ENCODE measurements at regions not wholly inside any gene's neighbourhood (a gene's known extent, or its start where the extent isn't known, plus 50 kb on each side); places are given as distances from the start of the nearest gene placed in this dataset.
A peak's percentile ranks its signal among the peaks of the same experiment; 100 is the strongest.

- Histone ChIP-seq H3K9me3 (ENCODE audit: insufficient read depth in 2 of 2, low read depth in 1 of 2, low read length in 1 of 2) (no peaks in the 10 kb centered on the region), H3K4me1 (replicated peaks in 1 of 4; ENCODE audit: control insufficient read depth in 3 of 4, insufficient read depth in 4 of 4, low read length in 3 of 4) (peaks cover 4 to 15% (median 11%) of the 10 kb centered on the region in 4 experiments; a peak in 5 of 7 replicates), H3K9ac (replicated peaks in 1 of 4; ENCODE audit: extremely low read depth in 1 of 4, low read depth in 3 of 4, low read length in 3 of 4) (peak overlapping the region in 2 of 4 experiments; percentile 29 to 65; a peak in 2 of 7 replicates), H3K4me2 (ENCODE audit: insufficient read depth in 1 of 2, low read depth in 2 of 2, low read length in 2 of 2) (peak overlapping the region; percentile 73 to 79), H3K14ac (ENCODE audit: insufficient read length) (no peak overlapping the region), H2BK15ac (ENCODE audit: low read length) (no peak overlapping the region), H3K36me3 (ENCODE audit: control insufficient read depth in 2 of 4, insufficient read depth in 4 of 4, low read length in 3 of 4) (no peaks in the 10 kb centered on the region), H2BK12ac (ENCODE audit: low read depth, low read length) (peak overlapping the region; percentile 12; the same call in 1 of the 2 replicates), H2BK5ac (ENCODE audit: low read depth, low read length) (peak overlapping the region; percentile 10; the same call in 1 of the 2 replicates), H3K56ac (replicated peaks; ENCODE audit: insufficient read length, low read depth, low read length) (no peak overlapping the region), H3K23ac (ENCODE audit: insufficient read length) (no peak overlapping the region), H3K79me1 (ENCODE audit: low read depth, low read length) (no peaks in the 10 kb centered on the region), H3K18ac (ENCODE audit: extremely low read depth, low read length) (peak overlapping the region; percentile 5; the same call in 1 of the 2 replicates), H3K4me3 (ENCODE audit: extremely low read depth in 1 of 4, insufficient read depth in 2 of 4, low read depth in 3 of 4, low read length in 4 of 4) (peak overlapping the region; percentile 4 to 57 (median 36); a peak in 7 of 8 replicates), H2BK20ac (ENCODE audit: low read length) (0 out of 2 replicates have a peak overlapping the region, but pooled peaks have one; percentile 74), H4K8ac (ENCODE audit: extremely low read depth, insufficient read depth, low read length) (no peak overlapping the region), H3K27ac (ENCODE audit: low read depth, low read length) (peak overlapping the region; percentile 23; the same call in 1 of the 2 replicates), H4K91ac (replicated peaks; ENCODE audit: insufficient read length, low read length) (peak overlapping the region; percentile 26), H4K5ac (ENCODE audit: insufficient read length, low read depth, low read length) (no peak overlapping the region), H3K23me2 (ENCODE audit: low read depth, low read length) (peaks cover 5% of the 10 kb centered on the region; the same call in 1 of the 2 replicates), H4K20me1 (replicated peaks in 1 of 2; ENCODE audit: control insufficient read depth in 1 of 2, insufficient read depth in 2 of 2, low read length in 2 of 2) (no peaks in the 10 kb centered on the region), H2AFZ (ENCODE audit: low read length) (no peak overlapping the region), H3K4ac (replicated peaks; ENCODE audit: insufficient read length, low read depth, low read length) (no peak overlapping the region), H3K27me3 (replicated peaks in 1 of 4; ENCODE audit: control insufficient read depth in 3 of 4, extremely low read depth in 1 of 4, insufficient read depth in 3 of 4, low read length in 3 of 4) (0 out of 7 replicates have a peak, but pooled peaks cover 0 to 2% (median 0%) of the 10 kb centered on the region in 4 experiments), H2BK120ac (replicated peaks; ENCODE audit: low read depth, low read length) (peak overlapping the region; percentile 0), H3K79me2 (ENCODE audit: control insufficient read depth in 1 of 2, insufficient read depth in 2 of 2, low read length in 2 of 2) (no peaks in the 10 kb centered on the region), H2AK5ac (ENCODE audit: low read depth, low read length) (peak overlapping the region; percentile 18; the same call in 1 of the 2 replicates)
- DNase-seq (ENCODE audit: low read depth in 1 of 2, low spot score in 2 of 2): peak in 1 of 2 experiments; percentile 78
- 24% methylated on average over 19 of the region's 29 CpGs; no CpG with 5 or more reads in 1 of the 2 experiments for WGBS, 2 experiments (ENCODE audit: extremely low coverage in 1 of 2, insufficient coverage in 1 of 2, insufficient read length in 1 of 2, insufficient replicate concordance in 2 of 2, low coverage in 1 of 2, low lambda C conversion rate in 2 of 2, missing lambda C conversion rate in 1 of 2)
- peak; percentile 28 for FAIRE-seq
- POLR2A ChIA-PET (ENCODE audit: partially characterized antibody): interaction anchor here (0.7 to 1.9 kb wide), 5 partner anchors 17 to 205 kb away, joined by 3 to 6 read pairs (median 3); no protein-coding TSS in a partner anchor
- CTCF ChIA-PET (ENCODE audit: partially characterized antibody): interaction anchor here (0.5 to 1.0 kb wide), 3 partner anchors 9 to 251 kb away, joined by 3 read pairs; no protein-coding TSS in a partner anchor
- no peak for TF ChIP-seq POLR2AphosphoS5 (IDR thresholded peaks at IDR 0.05; ENCODE audit: low read depth, low read length)
- TF ChIP-seq CEBPB (IDR thresholded peaks at IDR 0.05; ENCODE audit: low read depth, low read length): peak; percentile 27; the same call in 1 of the 2 replicates
- TF ChIP-seq GABPA (IDR thresholded peaks at IDR 0.05; ENCODE audit: borderline replicate concordance, insufficient read depth, low read length): no peak
- TF ChIP-seq EP300 (IDR thresholded peaks at IDR 0.05; ENCODE audit: borderline replicate concordance in 1 of 2, low read depth in 2 of 2, low read length in 2 of 2): peak in 1 of 2 experiments; percentile 24; a peak in 1 of 3 replicates
- no peak for TF ChIP-seq POU5F1 (IDR thresholded peaks at IDR 0.05; ENCODE audit: low read depth, low read length)
- TF ChIP-seq USF2 (IDR thresholded peaks at IDR 0.05; ENCODE audit: low read length): peak; percentile 23; the same call in 1 of the 2 replicates
- TF ChIP-seq SP1 (IDR thresholded peaks at IDR 0.05; ENCODE audit: low read depth, low read length): peak; percentile 35; the same call in 1 of the 2 replicates
- peak; percentile 18 for TF ChIP-seq KDM4A (IDR thresholded peaks at IDR 0.05; ENCODE audit: low read depth, low read length, severe bottlenecking)
- no peak for TF ChIP-seq CREB1 (IDR thresholded peaks at IDR 0.05)
- TF ChIP-seq SIRT6 (IDR thresholded peaks at IDR 0.05; ENCODE audit: low read length): no peak
These were observed 215.4 kb upstream of the UBASH3B start for GRCh38 chr11:122439866-122440810.

Measured in H1 (cell line).